Mucosa of descending colon (tissue), 3 donors: ENCODE measurements at regions not wholly inside any gene's neighbourhood (a gene's known extent, or its start where the extent isn't known, plus 50 kb on each side); places are given as distances from the start of the nearest gene placed in this dataset.

Experiments
- ATAC-seq: fragments of 200-7000 bp; cut with Tn5 transposase; one replicate; pipeline ENCODE4 v1.9.1; 2020; ENCODE audit warnings: mild to moderate bottlenecking, moderate library complexity
- DNase-seq, 3 donors: peaks; one replicate each; pipeline ENCODE4 v3.0.0-alpha.2; 2020
- H3K36me3 ChIP-seq: fragments of 200-600 bp; one replicate; pipeline ENCODE4 v1.8.0; 2021; ENCODE audit warnings: low read depth, mild to moderate bottlenecking
- H3K4me1 ChIP-seq: fragments of 200-600 bp; one replicate; pipeline ENCODE4 v1.8.0; 2021; ENCODE audit warnings: low read depth, mild to moderate bottlenecking
- H3K4me3 ChIP-seq: fragments of 200-600 bp; one replicate; pipeline ENCODE4 v1.8.0; 2021; ENCODE audit warnings: mild to moderate bottlenecking
- H3K9me3 ChIP-seq: fragments of 200-600 bp; one replicate; pipeline ENCODE4 v1.8.0; 2021; ENCODE audit warnings: mild to moderate bottlenecking
- intact Hi-C, 2 donors: fragments of 100-400 bp; cut with DNase I in 1 of 2; cut with micrococcal nuclease in 1 of 2; formaldehyde crosslinking; loops; one replicate each; pipeline versions ENCODE4 v1.11.0 to v1.11.1; 2022; cut with DNase I, micrococcal nuclease
- TF ChIP-seq, protein P1 (sequence below): fragments of 200-600 bp; IDR thresholded peaks from one replicate; pipeline ENCODE4 v1.8.0; 2022; ENCODE audit warnings: antibody characterized with exemption, mild to moderate bottlenecking
- donor health status: DM: no; HTN: no; CAD: no; lungs with moderate emphysema.
- donor health status: DM: no; HTN: no; CAD: no.
- donor health status: DM: no; HTN: yes; CAD: no.

DNA sequence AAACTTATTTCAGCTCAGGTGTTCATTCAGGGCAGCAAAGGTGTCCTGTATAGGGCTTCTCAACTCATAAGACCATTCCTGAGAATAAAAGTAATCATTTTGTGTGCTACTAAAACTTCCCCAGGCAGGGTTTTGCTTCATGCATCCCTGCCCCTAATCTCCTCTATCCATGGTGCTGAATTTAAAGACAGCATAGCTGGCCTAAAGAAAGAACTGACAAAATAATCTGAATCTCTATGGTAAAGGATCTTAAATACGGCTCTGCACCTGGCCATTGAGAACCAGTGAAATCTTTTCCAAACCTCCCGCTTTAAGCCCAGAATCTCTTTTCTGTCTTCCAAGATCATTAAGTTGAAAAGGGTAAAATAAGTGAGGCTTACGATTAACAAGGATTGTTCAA lies 292.1 kb upstream of the KLHL29 start:
- Histone ChIP-seq H3K4me1 (no peaks in the 10 kb centered on the region), H3K9me3 (no peaks in the 10 kb centered on the region), H3K36me3 (no peaks in the 10 kb centered on the region), H3K4me3 (no peak overlapping the region)
- intact Hi-C loops = no loop called here
- TF ChIP-seq, protein P1, sequence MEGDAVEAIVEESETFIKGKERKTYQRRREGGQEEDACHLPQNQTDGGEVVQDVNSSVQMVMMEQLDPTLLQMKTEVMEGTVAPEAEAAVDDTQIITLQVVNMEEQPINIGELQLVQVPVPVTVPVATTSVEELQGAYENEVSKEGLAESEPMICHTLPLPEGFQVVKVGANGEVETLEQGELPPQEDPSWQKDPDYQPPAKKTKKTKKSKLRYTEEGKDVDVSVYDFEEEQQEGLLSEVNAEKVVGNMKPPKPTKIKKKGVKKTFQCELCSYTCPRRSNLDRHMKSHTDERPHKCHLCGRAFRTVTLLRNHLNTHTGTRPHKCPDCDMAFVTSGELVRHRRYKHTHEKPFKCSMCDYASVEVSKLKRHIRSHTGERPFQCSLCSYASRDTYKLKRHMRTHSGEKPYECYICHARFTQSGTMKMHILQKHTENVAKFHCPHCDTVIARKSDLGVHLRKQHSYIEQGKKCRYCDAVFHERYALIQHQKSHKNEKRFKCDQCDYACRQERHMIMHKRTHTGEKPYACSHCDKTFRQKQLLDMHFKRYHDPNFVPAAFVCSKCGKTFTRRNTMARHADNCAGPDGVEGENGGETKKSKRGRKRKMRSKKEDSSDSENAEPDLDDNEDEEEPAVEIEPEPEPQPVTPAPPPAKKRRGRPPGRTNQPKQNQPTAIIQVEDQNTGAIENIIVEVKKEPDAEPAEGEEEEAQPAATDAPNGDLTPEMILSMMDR = no peak
- ATAC-seq (no peak), DNase-seq (no peak)

- H3K4me1 ChIP-seq = no peaks in the 10 kb centered on the region
- TF ChIP-seq, protein P1 = no peak
- intact Hi-C loops = no loop called here
- DNase-seq (no peak), ATAC-seq (no peak)
- H3K36me3 ChIP-seq = no peaks in the 10 kb centered on the region
- no peaks in the 10 kb centered on the region for H3K9me3 ChIP-seq
- no peak overlapping the region for H3K4me3 ChIP-seq
These were observed 291.5 kb upstream of the KLHL29 start for GRCh38 chr2:23093513-23093912.

- Histone ChIP-seq H3K36me3 (no peaks in the 10 kb centered on the region), H3K4me1 (no peaks in the 10 kb centered on the region), H3K9me3 (peaks cover 3% of the 10 kb centered on the region), H3K4me3 (no peak overlapping the region)
- intact Hi-C loops = no loop called here
- DNase-seq (no peak), ATAC-seq (no peak)
- TF ChIP-seq, protein P1 = no peak
These were observed 287.9 kb upstream of the KLHL29 start for GRCh38 chr2:23096906-23097602.

GRCh38 chr2:23100406-23100805 lies 284.6 kb upstream of the KLHL29 start:
- Histone ChIP-seq H3K36me3 (no peaks in the 10 kb centered on the region), H3K9me3 (peaks cover 3% of the 10 kb centered on the region), H3K4me1 (no peaks in the 10 kb centered on the region), H3K4me3 (no peak overlapping the region)
- intact Hi-C loops = no loop called here
- no peak for ATAC-seq
- no peak for DNase-seq
- TF ChIP-seq, protein P1 = no peak

- Histone ChIP-seq H3K9me3 (no peaks in the 10 kb centered on the region), H3K36me3 (no peaks in the 10 kb centered on the region), H3K4me1 (no peaks in the 10 kb centered on the region), H3K4me3 (no peak overlapping the region)
- DNase-seq = no peak
- intact Hi-C loops = no loop called here
- ATAC-seq = no peak
- TF ChIP-seq, protein P1 = no peak
These were observed 278.7 kb upstream of the KLHL29 start for GRCh38 chr2:23106242-23106785.
